ENCODE measurements at regions not wholly inside any gene's neighbourhood (a gene's known extent, or its start where the extent isn't known, plus 50 kb on each side); places are given as distances from the start of the nearest gene placed in this dataset.

DNA sequence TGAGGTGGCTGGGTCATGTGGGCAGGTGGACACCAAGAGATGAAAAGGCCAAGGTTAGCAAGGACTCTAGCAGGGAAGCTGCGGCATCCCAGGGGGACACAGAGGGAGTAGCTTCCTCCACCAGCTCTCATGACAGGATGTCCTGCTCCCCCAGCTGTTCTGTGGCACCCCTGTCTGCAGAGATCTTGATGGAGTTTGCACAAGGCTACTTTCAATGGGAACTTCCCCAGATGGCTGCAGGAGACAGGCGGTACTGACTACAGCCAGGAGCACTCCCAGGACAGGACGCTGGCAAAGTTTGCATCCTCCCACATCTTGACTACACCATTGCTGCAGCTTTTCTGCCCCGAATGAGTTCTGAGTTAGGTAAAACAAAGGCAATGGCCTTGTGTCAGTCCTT, 312.8 kb downstream of the TLE4 start:
- Histone ChIP-seq H3K4me1 (ENCODE audit: control insufficient read depth, insufficient read depth, low read length) (no peaks in the 10 kb centered on the region), H3K4me3 (ENCODE audit: low read length) (no peak overlapping the region), H3K27ac (ENCODE audit: low read length) (no peak overlapping the region), H3K36me3 (ENCODE audit: control insufficient read depth, insufficient read depth, low read length) (no peaks in the 10 kb centered on the region), H3K9me3 (replicated peaks; ENCODE audit: control insufficient read depth, low read depth, low read length) (no peaks in the 10 kb centered on the region), H3K27me3 (ENCODE audit: control insufficient read depth, insufficient read depth, low read length) (no peaks in the 10 kb centered on the region)
- no peak for DNase-seq
- 47% methylated on average over 3 of the region's 4 CpGs for WGBS (ENCODE audit: insufficient coverage)

DNA sequence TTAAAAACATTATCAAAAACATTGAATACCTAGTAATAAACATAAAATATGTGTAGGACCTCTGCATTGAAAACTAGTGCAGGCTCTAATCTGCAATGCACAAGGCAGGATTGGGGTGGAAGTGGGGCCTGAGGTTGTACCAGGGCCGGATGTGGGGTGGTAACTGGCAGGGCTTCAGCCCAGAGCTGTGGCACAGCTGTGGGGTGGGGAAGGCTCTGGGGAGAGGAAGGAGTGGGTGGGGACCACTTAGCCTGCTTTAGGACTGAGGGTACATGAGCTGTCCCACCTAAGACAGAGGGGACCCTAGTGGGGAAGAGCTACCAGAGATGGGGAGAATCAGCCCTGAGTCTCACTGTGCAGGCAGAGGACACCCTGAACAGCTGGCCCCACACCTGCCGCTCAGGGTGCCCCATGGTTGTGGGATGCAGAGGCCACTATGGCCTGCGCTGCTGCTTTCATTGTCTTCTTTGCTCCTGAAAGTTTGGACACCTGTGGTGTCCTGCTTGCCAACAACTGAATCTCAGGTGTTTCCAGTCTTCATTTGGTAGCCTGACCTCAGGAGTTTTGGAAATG, 311.4 kb downstream of the TLE4 start:
- Histone ChIP-seq H3K9me3 (replicated peaks; ENCODE audit: control insufficient read depth, low read depth, low read length) (no peaks in the 10 kb centered on the region), H3K4me1 (ENCODE audit: control insufficient read depth, insufficient read depth, low read length) (no peaks in the 10 kb centered on the region), H3K27me3 (ENCODE audit: control insufficient read depth, insufficient read depth, low read length) (no peaks in the 10 kb centered on the region), H3K27ac (ENCODE audit: low read length) (no peak overlapping the region), H3K4me3 (ENCODE audit: low read length) (no peak overlapping the region), H3K36me3 (ENCODE audit: control insufficient read depth, insufficient read depth, low read length) (no peaks in the 10 kb centered on the region)
- DNase-seq = no peak
- WGBS (ENCODE audit: insufficient coverage) = 81% methylated on average over 3 of the region's 3 CpGs

- H3K9me3 ChIP-seq (replicated peaks; ENCODE audit: control insufficient read depth, low read depth, low read length) = no peaks in the 10 kb centered on the region
- no peaks in the 10 kb centered on the region for H3K27me3 ChIP-seq (ENCODE audit: control insufficient read depth, insufficient read depth, low read length)
- H3K36me3 ChIP-seq (ENCODE audit: control insufficient read depth, insufficient read depth, low read length) = no peaks in the 10 kb centered on the region
- H3K4me3 ChIP-seq (ENCODE audit: low read length) = no peak overlapping the region
- no peaks in the 10 kb centered on the region for H3K4me1 ChIP-seq (ENCODE audit: control insufficient read depth, insufficient read depth, low read length)
- no peak overlapping the region for H3K27ac ChIP-seq (ENCODE audit: low read length)
- no peak for DNase-seq
Measured at GRCh38 chr9:79880626-79881025, 308.9 kb downstream of the TLE4 start.

GRCh38 chr9:79877943-79878602, 306.3 kb downstream of the TLE4 start:
- Histone ChIP-seq H3K4me3 (ENCODE audit: low read length) (no peak overlapping the region), H3K9me3 (replicated peaks; ENCODE audit: control insufficient read depth, low read depth, low read length) (no peaks in the 10 kb centered on the region), H3K4me1 (ENCODE audit: control insufficient read depth, insufficient read depth, low read length) (no peaks in the 10 kb centered on the region), H3K27me3 (ENCODE audit: control insufficient read depth, insufficient read depth, low read length) (no peaks in the 10 kb centered on the region), H3K27ac (ENCODE audit: low read length) (no peak overlapping the region), H3K36me3 (ENCODE audit: control insufficient read depth, insufficient read depth, low read length) (no peaks in the 10 kb centered on the region)
- no CpG with 5 or more reads among the region's 3 CpGs for WGBS (ENCODE audit: insufficient coverage)
- peak; percentile 18 for DNase-seq

DNA sequence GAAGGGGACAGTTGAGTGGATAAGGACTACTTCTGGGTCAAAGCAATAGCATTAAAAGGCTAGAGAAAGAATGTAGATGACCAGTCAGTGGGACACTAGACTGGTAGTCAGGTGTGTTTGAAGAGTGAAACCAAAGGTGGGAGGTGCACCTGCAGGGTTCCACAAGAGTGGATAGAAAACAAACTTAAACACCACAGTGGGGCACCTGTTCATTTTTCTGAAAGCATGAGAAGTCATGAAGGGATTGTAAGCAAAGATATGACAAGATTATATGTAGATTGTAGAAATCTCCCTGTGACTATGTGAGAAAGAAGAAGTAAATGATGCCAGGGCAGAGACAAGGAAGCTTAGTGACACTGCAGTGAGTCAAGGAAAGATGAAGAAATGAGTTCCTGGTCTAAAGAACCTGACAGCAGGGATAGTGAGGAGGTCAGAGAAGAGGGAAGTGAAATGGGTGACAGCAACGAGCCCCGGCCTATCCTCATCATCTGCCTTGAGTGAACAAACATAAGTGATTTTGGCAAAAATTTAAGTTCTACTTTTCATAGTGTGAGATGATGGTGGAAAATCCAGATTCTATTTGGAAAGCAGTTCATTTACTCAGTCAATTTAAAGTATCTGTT, 296.9 kb downstream of the TLE4 start:
- H3K27me3 ChIP-seq (ENCODE audit: control insufficient read depth, insufficient read depth, low read length) = no peaks in the 10 kb centered on the region
- no peaks in the 10 kb centered on the region for H3K36me3 ChIP-seq (ENCODE audit: control insufficient read depth, insufficient read depth, low read length)
- H3K4me1 ChIP-seq (ENCODE audit: control insufficient read depth, insufficient read depth, low read length) = no peaks in the 10 kb centered on the region
- WGBS (ENCODE audit: insufficient coverage) = no CpG with 5 or more reads among the region's 2 CpGs
- no peak overlapping the region for H3K4me3 ChIP-seq (ENCODE audit: low read length)
- DNase-seq = peak; percentile 50
- no peak overlapping the region for H3K27ac ChIP-seq (ENCODE audit: low read length)
- H3K9me3 ChIP-seq (replicated peaks; ENCODE audit: control insufficient read depth, low read depth, low read length) = no peaks in the 10 kb centered on the region

GRCh38 chr9:79862921-79863890, 291.4 kb downstream of the TLE4 start:
- H3K4me3 ChIP-seq (ENCODE audit: low read length) = no peak overlapping the region
- no peaks in the 10 kb centered on the region for H3K4me1 ChIP-seq (ENCODE audit: control insufficient read depth, insufficient read depth, low read length)
- H3K36me3 ChIP-seq (ENCODE audit: control insufficient read depth, insufficient read depth, low read length) = no peaks in the 10 kb centered on the region
- 94% methylated on average over 25 of the region's 32 CpGs for WGBS (ENCODE audit: insufficient coverage)
- H3K27ac ChIP-seq (ENCODE audit: low read length) = no peak overlapping the region
- DNase-seq = no peak
- no peaks in the 10 kb centered on the region for H3K9me3 ChIP-seq (replicated peaks; ENCODE audit: control insufficient read depth, low read depth, low read length)
- H3K27me3 ChIP-seq (ENCODE audit: control insufficient read depth, insufficient read depth, low read length) = no peaks in the 10 kb centered on the region

DNA sequence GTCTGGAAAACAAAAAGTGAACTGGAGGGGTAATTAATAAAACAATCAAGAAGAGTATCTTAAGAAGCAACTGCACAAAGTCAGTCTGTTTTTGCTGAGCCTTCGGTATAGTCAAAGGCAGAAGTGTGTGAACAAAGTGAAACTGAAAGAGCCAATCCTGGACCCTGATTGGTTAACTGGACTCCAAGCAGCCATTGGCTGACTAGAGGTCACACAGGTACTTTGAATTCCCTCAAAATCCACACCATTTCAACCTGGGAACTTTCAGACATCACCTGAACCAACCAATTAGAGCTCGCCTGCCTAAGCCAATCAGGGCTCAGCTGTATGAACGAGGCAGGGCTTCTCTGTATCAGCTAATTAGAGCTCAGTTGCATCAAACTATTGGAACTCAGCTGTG, 286.7 kb downstream of the TLE4 start:
- Histone ChIP-seq H3K4me1 (ENCODE audit: control insufficient read depth, insufficient read depth, low read length) (no peaks in the 10 kb centered on the region), H3K9me3 (replicated peaks; ENCODE audit: control insufficient read depth, low read depth, low read length) (no peaks in the 10 kb centered on the region), H3K27me3 (ENCODE audit: control insufficient read depth, insufficient read depth, low read length) (no peaks in the 10 kb centered on the region), H3K27ac (ENCODE audit: low read length) (no peak overlapping the region), H3K4me3 (ENCODE audit: low read length) (no peak overlapping the region), H3K36me3 (ENCODE audit: control insufficient read depth, insufficient read depth, low read length) (no peaks in the 10 kb centered on the region)
- 100% methylated on average over 3 of the region's 3 CpGs for WGBS (ENCODE audit: insufficient coverage)
- peak; percentile 15 for DNase-seq

GRCh38 chr9:79857188-79857587, 285.4 kb downstream of the TLE4 start:
- Histone ChIP-seq H3K27ac (ENCODE audit: low read length) (no peak overlapping the region), H3K4me1 (ENCODE audit: control insufficient read depth, insufficient read depth, low read length) (no peaks in the 10 kb centered on the region), H3K9me3 (replicated peaks; ENCODE audit: control insufficient read depth, low read depth, low read length) (no peaks in the 10 kb centered on the region), H3K27me3 (ENCODE audit: control insufficient read depth, insufficient read depth, low read length) (no peaks in the 10 kb centered on the region), H3K4me3 (ENCODE audit: low read length) (no peak overlapping the region), H3K36me3 (ENCODE audit: control insufficient read depth, insufficient read depth, low read length) (no peaks in the 10 kb centered on the region)
- DNase-seq = peak; percentile 21
- 47% methylated on average over 2 of the region's 2 CpGs for WGBS (ENCODE audit: insufficient coverage)

- H3K4me1 ChIP-seq (ENCODE audit: control insufficient read depth, insufficient read depth, low read length) = no peaks in the 10 kb centered on the region
- no peak overlapping the region for H3K27ac ChIP-seq (ENCODE audit: low read length)
- H3K9me3 ChIP-seq (replicated peaks; ENCODE audit: control insufficient read depth, low read depth, low read length) = peaks cover 18% of the 10 kb centered on the region
- H3K36me3 ChIP-seq (ENCODE audit: control insufficient read depth, insufficient read depth, low read length) = no peaks in the 10 kb centered on the region
- DNase-seq = no peak
- no peaks in the 10 kb centered on the region for H3K27me3 ChIP-seq (ENCODE audit: control insufficient read depth, insufficient read depth, low read length)
- no peak overlapping the region for H3K4me3 ChIP-seq (ENCODE audit: low read length)
Measured at GRCh38 chr9:79847074-79847473, 275.3 kb downstream of the TLE4 start.
